Posterior cingulate gyrus (tissue), 11 donors: ENCODE measurements at regions not wholly inside any gene's neighbourhood (a gene's known extent, or its start where the extent isn't known, plus 50 kb on each side); places are given as distances from the start of the nearest gene placed in this dataset.

Source experiments
- DNase-seq, 10 donors: peaks; one replicate each; pipeline versions ENCODE4 v3.0.0 to v3.0.0-alpha.2; 2020 to 2021; ENCODE audit warnings: mixed read lengths in 3 of 10
- intact Hi-C: fragments of 100-400 bp; cut with DNase I; formaldehyde crosslinking; loops from one replicate; pipeline ENCODE4 v1.15.1; 2023

GRCh38 chr11:8858808-8859207, 52.2 kb upstream of the AKIP1 start:
- DNase-seq: no peak
- intact Hi-C loops: loop anchor here (5.0 kb wide), 1 partner anchor 43 kb away; no protein-coding TSS in a partner anchor
